ENCODE measurements at regions not wholly inside any gene's neighbourhood (a gene's known extent, or its start where the extent isn't known, plus 50 kb on each side); places are given as distances from the start of the nearest gene placed in this dataset.
A peak's percentile ranks its signal among the peaks of the same experiment; 100 is the strongest.
"Not testable (repeated sequence)": the region's sequence is repeated elsewhere in the genome, so short reads cannot be mapped to it uniquely, and the experiment has no call there.

- not testable (repeated sequence) for H3K9ac ChIP-seq (ENCODE audit: low read depth, low read length); DNase-seq; H3K36me3 ChIP-seq (ENCODE audit: insufficient read depth, low read length); H3K4me2 ChIP-seq (ENCODE audit: insufficient read depth, low read length); H3K9me3 ChIP-seq (ENCODE audit: insufficient read depth, low read length, severe bottlenecking); H3K4me3 ChIP-seq (ENCODE audit: low read depth in 1 of 2, low read length in 2 of 2); H3K79me2 ChIP-seq (ENCODE audit: insufficient read depth, low read length); H2AFZ ChIP-seq (ENCODE audit: low read depth, low read length); ATAC-seq (ENCODE audit: insufficient read depth, low read depth); H3K27me3 ChIP-seq (ENCODE audit: insufficient read depth, low read length, poor library complexity); H3K27ac ChIP-seq (ENCODE audit: low read length); H4K20me1 ChIP-seq (ENCODE audit: insufficient read depth, low read length); H3K4me1 ChIP-seq (ENCODE audit: insufficient read depth, low read length)
Observed at GRCh38 chr2:111287646-111288568, 167.2 kb downstream of the BCL2L11 start.

- H3K9ac ChIP-seq (ENCODE audit: low read depth, low read length); H4K20me1 ChIP-seq (ENCODE audit: insufficient read depth, low read length); H3K4me2 ChIP-seq (ENCODE audit: insufficient read depth, low read length); H3K36me3 ChIP-seq (ENCODE audit: insufficient read depth, low read length); H3K9me3 ChIP-seq (ENCODE audit: insufficient read depth, low read length, severe bottlenecking); H3K4me1 ChIP-seq (ENCODE audit: insufficient read depth, low read length); DNase-seq; H3K79me2 ChIP-seq (ENCODE audit: insufficient read depth, low read length); H3K27ac ChIP-seq (ENCODE audit: low read length); H2AFZ ChIP-seq (ENCODE audit: low read depth, low read length); H3K4me3 ChIP-seq (ENCODE audit: low read depth in 1 of 2, low read length in 2 of 2); H3K27me3 ChIP-seq (ENCODE audit: insufficient read depth, low read length, poor library complexity); ATAC-seq (ENCODE audit: insufficient read depth, low read depth): not testable (repeated sequence)
Observed at GRCh38 chr2:111290370-111290769, 169.7 kb downstream of the BCL2L11 start.

GRCh38 chr2:111291566-111291965, 170.9 kb downstream of the BCL2L11 start:
- H3K36me3 ChIP-seq (ENCODE audit: insufficient read depth, low read length); H3K4me1 ChIP-seq (ENCODE audit: insufficient read depth, low read length); H3K27ac ChIP-seq (ENCODE audit: low read length); DNase-seq; H3K9ac ChIP-seq (ENCODE audit: low read depth, low read length); H3K79me2 ChIP-seq (ENCODE audit: insufficient read depth, low read length); H2AFZ ChIP-seq (ENCODE audit: low read depth, low read length); H4K20me1 ChIP-seq (ENCODE audit: insufficient read depth, low read length); H3K4me3 ChIP-seq (ENCODE audit: low read depth in 1 of 2, low read length in 2 of 2); H3K9me3 ChIP-seq (ENCODE audit: insufficient read depth, low read length, severe bottlenecking); H3K27me3 ChIP-seq (ENCODE audit: insufficient read depth, low read length, poor library complexity); H3K4me2 ChIP-seq (ENCODE audit: insufficient read depth, low read length): not testable (repeated sequence)
- 0 out of 3 replicates have a peak, but pooled peaks have one; percentile 24 for ATAC-seq (ENCODE audit: insufficient read depth, low read depth)

- H3K27me3 ChIP-seq (ENCODE audit: insufficient read depth, low read length, poor library complexity); H2AFZ ChIP-seq (ENCODE audit: low read depth, low read length); ATAC-seq (ENCODE audit: insufficient read depth, low read depth); H3K79me2 ChIP-seq (ENCODE audit: insufficient read depth, low read length); H3K36me3 ChIP-seq (ENCODE audit: insufficient read depth, low read length); H3K27ac ChIP-seq (ENCODE audit: low read length); H3K9ac ChIP-seq (ENCODE audit: low read depth, low read length); H3K9me3 ChIP-seq (ENCODE audit: insufficient read depth, low read length, severe bottlenecking); H4K20me1 ChIP-seq (ENCODE audit: insufficient read depth, low read length); H3K4me3 ChIP-seq (ENCODE audit: low read depth in 1 of 2, low read length in 2 of 2); H3K4me1 ChIP-seq (ENCODE audit: insufficient read depth, low read length); DNase-seq; H3K4me2 ChIP-seq (ENCODE audit: insufficient read depth, low read length): not testable (repeated sequence)
Observed at GRCh38 chr2:111292232-111292968, 171.7 kb downstream of the BCL2L11 start.

- not testable (repeated sequence) for H3K9me3 ChIP-seq (ENCODE audit: insufficient read depth, low read length, severe bottlenecking); H3K9ac ChIP-seq (ENCODE audit: low read depth, low read length); H4K20me1 ChIP-seq (ENCODE audit: insufficient read depth, low read length); H3K79me2 ChIP-seq (ENCODE audit: insufficient read depth, low read length); H3K27me3 ChIP-seq (ENCODE audit: insufficient read depth, low read length, poor library complexity); ATAC-seq (ENCODE audit: insufficient read depth, low read depth); H2AFZ ChIP-seq (ENCODE audit: low read depth, low read length); H3K4me2 ChIP-seq (ENCODE audit: insufficient read depth, low read length); H3K4me3 ChIP-seq (ENCODE audit: low read depth in 1 of 2, low read length in 2 of 2); DNase-seq; H3K4me1 ChIP-seq (ENCODE audit: insufficient read depth, low read length); H3K36me3 ChIP-seq (ENCODE audit: insufficient read depth, low read length); H3K27ac ChIP-seq (ENCODE audit: low read length)
Observed at GRCh38 chr2:111294699-111295098, 174.0 kb downstream of the BCL2L11 start.

- not testable (repeated sequence) for H3K4me1 ChIP-seq (ENCODE audit: insufficient read depth, low read length); H4K20me1 ChIP-seq (ENCODE audit: insufficient read depth, low read length); H3K27ac ChIP-seq (ENCODE audit: low read length); H3K36me3 ChIP-seq (ENCODE audit: insufficient read depth, low read length); H3K9me3 ChIP-seq (ENCODE audit: insufficient read depth, low read length, severe bottlenecking); ATAC-seq (ENCODE audit: insufficient read depth, low read depth); H2AFZ ChIP-seq (ENCODE audit: low read depth, low read length); DNase-seq; H3K4me3 ChIP-seq (ENCODE audit: low read depth in 1 of 2, low read length in 2 of 2); H3K9ac ChIP-seq (ENCODE audit: low read depth, low read length); H3K79me2 ChIP-seq (ENCODE audit: insufficient read depth, low read length); H3K4me2 ChIP-seq (ENCODE audit: insufficient read depth, low read length); H3K27me3 ChIP-seq (ENCODE audit: insufficient read depth, low read length, poor library complexity)
Observed at GRCh38 chr2:111296122-111296804, 175.5 kb downstream of the BCL2L11 start.

- not testable (repeated sequence) for H3K4me1 ChIP-seq (ENCODE audit: insufficient read depth, low read length); H3K36me3 ChIP-seq (ENCODE audit: insufficient read depth, low read length); H2AFZ ChIP-seq (ENCODE audit: low read depth, low read length); H4K20me1 ChIP-seq (ENCODE audit: insufficient read depth, low read length); H3K9me3 ChIP-seq (ENCODE audit: insufficient read depth, low read length, severe bottlenecking); H3K27me3 ChIP-seq (ENCODE audit: insufficient read depth, low read length, poor library complexity); H3K27ac ChIP-seq (ENCODE audit: low read length); H3K4me3 ChIP-seq (ENCODE audit: low read depth in 1 of 2, low read length in 2 of 2); ATAC-seq (ENCODE audit: insufficient read depth, low read depth); DNase-seq; H3K9ac ChIP-seq (ENCODE audit: low read depth, low read length); H3K4me2 ChIP-seq (ENCODE audit: insufficient read depth, low read length); H3K79me2 ChIP-seq (ENCODE audit: insufficient read depth, low read length)
Observed at GRCh38 chr2:111297128-111297527, 176.4 kb downstream of the BCL2L11 start.

- ATAC-seq (ENCODE audit: insufficient read depth, low read depth); H2AFZ ChIP-seq (ENCODE audit: low read depth, low read length); H3K36me3 ChIP-seq (ENCODE audit: insufficient read depth, low read length); DNase-seq; H3K27me3 ChIP-seq (ENCODE audit: insufficient read depth, low read length, poor library complexity); H3K27ac ChIP-seq (ENCODE audit: low read length); H3K4me3 ChIP-seq (ENCODE audit: low read depth in 1 of 2, low read length in 2 of 2); H3K79me2 ChIP-seq (ENCODE audit: insufficient read depth, low read length); H3K9me3 ChIP-seq (ENCODE audit: insufficient read depth, low read length, severe bottlenecking); H4K20me1 ChIP-seq (ENCODE audit: insufficient read depth, low read length); H3K9ac ChIP-seq (ENCODE audit: low read depth, low read length); H3K4me2 ChIP-seq (ENCODE audit: insufficient read depth, low read length); H3K4me1 ChIP-seq (ENCODE audit: insufficient read depth, low read length): not testable (repeated sequence)
Observed at GRCh38 chr2:111298927-111299326, 178.2 kb downstream of the BCL2L11 start.
